ENCODE measurements at regions not wholly inside any gene's neighbourhood (a gene's known extent, or its start where the extent isn't known, plus 50 kb on each side); places are given as distances from the start of the nearest gene placed in this dataset.

- Histone ChIP-seq H3K27me3 (ENCODE audit: control insufficient read depth, insufficient read depth, low read length) (no peaks in the 10 kb centered on the region), H3K36me3 (ENCODE audit: control insufficient read depth, insufficient read depth, low read length) (no peaks in the 10 kb centered on the region), H3K9me3 (ENCODE audit: control insufficient read depth, insufficient read depth, low read length) (no peaks in the 10 kb centered on the region), H3K4me3 (ENCODE audit: low read length) (no peak overlapping the region), H3K27ac (ENCODE audit: low read length) (no peak overlapping the region), H3K4me1 (ENCODE audit: control insufficient read depth, insufficient read depth, low read length) (no peaks in the 10 kb centered on the region)
- Mint-ChIP-seq H3K27me3 (ENCODE audit: low read depth in 2 of 2) (no peaks in the 10 kb centered on the region), H3K36me3 (no peaks in the 10 kb centered on the region), H3K9me3 (no peaks in the 10 kb centered on the region), H3K4me3 (no peak overlapping the region), H3K27ac (no peak overlapping the region), H3K4me1 (no peaks in the 10 kb centered on the region)
- ATAC-seq (no peak), DNase-seq (no peak)
- no peak for TF ChIP-seq CTCF (IDR thresholded peaks at IDR 0.05)
- 75% methylated on average over 4 of the region's 4 CpGs for WGBS (ENCODE audit: insufficient coverage)
- intact Hi-C loops (cut with micrococcal nuclease), result no loop called here
Measured at GRCh38 chr9:75713335-75713734, 177.1 kb upstream of the PCSK5 start.

- intact Hi-C loops (cut with micrococcal nuclease), result no loop called here
- H3K9me3 ChIP-seq (ENCODE audit: control insufficient read depth, insufficient read depth, low read length), result no peaks in the 10 kb centered on the region
- H3K9me3 Mint-ChIP-seq, result no peaks in the 10 kb centered on the region
- ATAC-seq (no peak), DNase-seq (no peak)
- H3K27me3 Mint-ChIP-seq (ENCODE audit: low read depth in 2 of 2), result no peaks in the 10 kb centered on the region
- H3K4me3 ChIP-seq (ENCODE audit: low read length), result no peak overlapping the region
- 100% methylated on average over 1 of the region's 3 CpGs for WGBS (ENCODE audit: insufficient coverage)
- no peak overlapping the region for H3K27ac ChIP-seq (ENCODE audit: low read length)
- no peaks in the 10 kb centered on the region for H3K4me1 Mint-ChIP-seq
- H3K36me3 Mint-ChIP-seq, result no peaks in the 10 kb centered on the region
- TF ChIP-seq CTCF (IDR thresholded peaks at IDR 0.05), result no peak
- no peak overlapping the region for H3K27ac Mint-ChIP-seq
- no peak overlapping the region for H3K4me3 Mint-ChIP-seq
- H3K36me3 ChIP-seq (ENCODE audit: control insufficient read depth, insufficient read depth, low read length), result no peaks in the 10 kb centered on the region
- no peaks in the 10 kb centered on the region for H3K27me3 ChIP-seq (ENCODE audit: control insufficient read depth, insufficient read depth, low read length)
- no peaks in the 10 kb centered on the region for H3K4me1 ChIP-seq (ENCODE audit: control insufficient read depth, insufficient read depth, low read length)
Measured at GRCh38 chr9:75715360-75715759, 175.1 kb upstream of the PCSK5 start.

GRCh38 chr9:75718677-75719076 is 171.8 kb upstream of the PCSK5 start:
- Histone ChIP-seq H3K36me3 (ENCODE audit: control insufficient read depth, insufficient read depth, low read length) (no peaks in the 10 kb centered on the region), H3K9me3 (ENCODE audit: control insufficient read depth, insufficient read depth, low read length) (no peaks in the 10 kb centered on the region), H3K4me1 (ENCODE audit: control insufficient read depth, insufficient read depth, low read length) (no peaks in the 10 kb centered on the region), H3K27ac (ENCODE audit: low read length) (no peak overlapping the region), H3K27me3 (ENCODE audit: control insufficient read depth, insufficient read depth, low read length) (no peaks in the 10 kb centered on the region), H3K4me3 (ENCODE audit: low read length) (no peak overlapping the region)
- H3K4me3 Mint-ChIP-seq, result no peak overlapping the region
- no peaks in the 10 kb centered on the region for H3K9me3 Mint-ChIP-seq
- H3K27me3 Mint-ChIP-seq (ENCODE audit: low read depth in 2 of 2), result no peaks in the 10 kb centered on the region
- DNase-seq, result no peak
- H3K4me1 Mint-ChIP-seq, result no peaks in the 10 kb centered on the region
- no peak for TF ChIP-seq CTCF (IDR thresholded peaks at IDR 0.05)
- no peak overlapping the region for H3K27ac Mint-ChIP-seq
- 100% methylated on average over 2 of the region's 2 CpGs for WGBS (ENCODE audit: insufficient coverage)
- intact Hi-C loops (cut with micrococcal nuclease), result no loop called here
- no peak for ATAC-seq
- H3K36me3 Mint-ChIP-seq, result no peaks in the 10 kb centered on the region

- H3K36me3 ChIP-seq (ENCODE audit: control insufficient read depth, insufficient read depth, low read length), result no peaks in the 10 kb centered on the region
- no peak overlapping the region for H3K27ac ChIP-seq (ENCODE audit: low read length)
- H3K27ac Mint-ChIP-seq, result no peak overlapping the region
- ATAC-seq (no peak), DNase-seq (no peak)
- H3K4me1 Mint-ChIP-seq, result no peaks in the 10 kb centered on the region
- peaks cover 0 to 2% of the 10 kb centered on the region in 2 donors for H3K27me3 Mint-ChIP-seq (ENCODE audit: low read depth in 2 of 2)
- H3K4me3 Mint-ChIP-seq, result no peak overlapping the region
- H3K9me3 Mint-ChIP-seq, result peaks cover 0 to 4% of the 10 kb centered on the region in 2 donors
- no peaks in the 10 kb centered on the region for H3K27me3 ChIP-seq (ENCODE audit: control insufficient read depth, insufficient read depth, low read length)
- no peaks in the 10 kb centered on the region for H3K9me3 ChIP-seq (ENCODE audit: control insufficient read depth, insufficient read depth, low read length)
- intact Hi-C loops (cut with micrococcal nuclease), result no loop called here
- TF ChIP-seq CTCF (IDR thresholded peaks at IDR 0.05), result no peak
- H3K4me1 ChIP-seq (ENCODE audit: control insufficient read depth, insufficient read depth, low read length), result no peaks in the 10 kb centered on the region
- no peak overlapping the region for H3K4me3 ChIP-seq (ENCODE audit: low read length)
- 100% methylated on average over 1 of the region's 1 CpG for WGBS (ENCODE audit: insufficient coverage)
- H3K36me3 Mint-ChIP-seq, result no peaks in the 10 kb centered on the region
Measured at GRCh38 chr9:75728391-75728790, 162.1 kb upstream of the PCSK5 start.

Data from natural killer cell (primary cell).